Keratinocyte (primary cell): ENCODE measurements at regions not wholly inside any gene's neighbourhood (a gene's known extent, or its start where the extent isn't known, plus 50 kb on each side); places are given as distances from the start of the nearest gene placed in this dataset.

Experiments
- DNase-seq: peaks from one replicate; pipeline ENCODE4 v3.0.0-alpha.2; 2011; ENCODE audit warnings: low read depth, missing footprints, low spot score
- FAIRE-seq: peaks from 2 replicates; lab custom pipeline; 2011; peaks lifted over from hg19 to GRCh38; lab: Jason Lieb, UNC
- H2AFZ ChIP-seq: 2 replicates; pipeline ENCODE4 v1.6.0; 2012; ENCODE audit warnings: low read length, control low read depth, inconsistent platforms; ENCODE audit not compliant: control insufficient read depth
- H3K27ac ChIP-seq: 2 replicates; pipeline ENCODE4 v1.5.1; 2011; ENCODE audit warnings: low read length; ENCODE audit not compliant: control insufficient read depth, insufficient read depth
- H3K27me3 ChIP-seq: 3 replicates; pipeline ENCODE4 v1.6.0; 2011; ENCODE audit warnings: low read length; ENCODE audit not compliant: control insufficient read depth, insufficient read depth; ENCODE audit errors: extremely low read depth
- H3K36me3 ChIP-seq, 2 experiments: 2 replicates in 1 of 2; 3 replicates in 1 of 2; pipeline ENCODE4 v1.5.1; 2011; ENCODE audit warnings: low read length in 2 of 2, mild to moderate bottlenecking in 1 of 2; ENCODE audit not compliant: control insufficient read depth in 2 of 2, insufficient read depth in 2 of 2; ENCODE audit errors: extremely low read depth in 1 of 2
- H3K4me1 ChIP-seq: 3 replicates; pipeline ENCODE4 v1.5.1; 2011; ENCODE audit warnings: low read length; ENCODE audit not compliant: control insufficient read depth, insufficient read depth; ENCODE audit errors: extremely low read depth
- H3K4me2 ChIP-seq: 3 replicates; pipeline ENCODE4 v1.6.0; 2011; ENCODE audit warnings: low read depth, low read length; ENCODE audit not compliant: control insufficient read depth, insufficient read depth; ENCODE audit errors: extremely low read depth
- H3K4me3 ChIP-seq, 3 experiments: fragments of 200-600 bp in 1 of 3; sonication (generic) in 1 of 3; 2 replicates in 2 of 3; 3 replicates in 1 of 3; pipeline ENCODE4 v1.5.1; 2011 to 2016; ENCODE audit warnings: low read length in 3 of 3, mild to moderate bottlenecking in 3 of 3, control low read depth in 2 of 3, inconsistent platforms in 1 of 3, low read depth in 1 of 3, mixed read lengths in 1 of 3, mixed run types in 1 of 3, moderate library complexity in 1 of 3; ENCODE audit not compliant: control insufficient read depth in 2 of 3, insufficient read depth in 2 of 3; ENCODE audit errors: extremely low read depth in 1 of 3
- H3K79me2 ChIP-seq: 2 replicates; pipeline ENCODE4 v1.6.0; 2012; ENCODE audit warnings: low read length; ENCODE audit not compliant: control insufficient read depth, insufficient read depth
- H3K9ac ChIP-seq: 3 replicates; pipeline ENCODE4 v1.6.0; 2011; ENCODE audit warnings: low read length; ENCODE audit not compliant: control insufficient read depth, insufficient read depth; ENCODE audit errors: extremely low read depth
- H3K9me1 ChIP-seq: 3 replicates; pipeline ENCODE4 v1.6.0; 2011; ENCODE audit warnings: low read length; ENCODE audit not compliant: control insufficient read depth, insufficient read depth; ENCODE audit errors: extremely low read depth
- H3K9me3 ChIP-seq: 2 replicates; pipeline ENCODE4 v1.5.1; 2012; ENCODE audit warnings: low read depth, low read length; ENCODE audit not compliant: control insufficient read depth
- H4K20me1 ChIP-seq: 3 replicates; pipeline ENCODE4 v1.6.0; 2011; ENCODE audit warnings: low read length; ENCODE audit not compliant: control insufficient read depth, insufficient read depth; ENCODE audit errors: extremely low read depth
- CTCF ChIP-seq, 3 experiments: IDR thresholded peaks in 1 of 3; conservative IDR thresholded peaks in 1 of 3; optimal IDR thresholded peaks in 1 of 3; 2 replicates in 2 of 3; 3 replicates in 1 of 3; pipeline versions ENCODE3 to v1.5.1; 2011; ENCODE audit warnings: low read length in 3 of 3, mild to moderate bottlenecking in 3 of 3, moderate library complexity in 2 of 3, control low read depth in 1 of 3, inconsistent platforms in 1 of 3; ENCODE audit not compliant: insufficient read depth in 2 of 3; ENCODE audit errors: extremely low read depth in 1 of 3
- EZH2 ChIP-seq: IDR thresholded peaks from one replicate; pipeline ENCODE4 v1.6.1; 2012; ENCODE audit warnings: inconsistent platforms, mild to moderate bottlenecking, low read length, moderate library complexity
- dilution Hi-C: fragments of 300-500 bp; cut with MboI; formaldehyde crosslinking; loops from one replicate; pipeline ENCODE4 v1.7.0; 2020; ENCODE audit warnings: low sequenced_read_pairs; ENCODE audit not compliant: extremely low pct_ligation_motif_present

- Histone ChIP-seq H3K4me3 (no peak overlapping the region), H3K79me2 (no peaks in the 10 kb centered on the region), H2AFZ (no peak overlapping the region), H3K27me3 (no peaks in the 10 kb centered on the region), H3K9me1 (no peaks in the 10 kb centered on the region), H3K9ac (no peak overlapping the region), H3K9me3 (peaks cover 2% of the 10 kb centered on the region), H3K4me2 (no peak overlapping the region), H3K27ac (no peak overlapping the region), H3K4me1 (no peaks in the 10 kb centered on the region), H4K20me1 (no peaks in the 10 kb centered on the region), H3K36me3 (no peaks in the 10 kb centered on the region)
- FAIRE-seq, result no peak
- no peak for DNase-seq
- dilution Hi-C loops, result no loop called here
- no peak for TF ChIP-seq CTCF (optimal IDR thresholded peaks at IDR 0.05 in 1 of 3, IDR thresholded peaks at IDR 0.05 in 1 of 3, conservative IDR thresholded peaks at IDR 0.05 in 1 of 3; ENCODE audit: extremely low read depth in 1 of 3, insufficient read depth in 2 of 3, low read length in 3 of 3)
- TF ChIP-seq EZH2, result no peak
Measured at GRCh38 chr12:126676434-126676833, 1590.5 kb upstream of the TMEM132C start.

- no peaks in the 10 kb centered on the region for H3K27me3 ChIP-seq
- DNase-seq (no peak), FAIRE-seq (no peak)
- dilution Hi-C loops, result no loop called here
- H3K4me3 ChIP-seq, result no peak overlapping the region
- H2AFZ ChIP-seq, result no peak overlapping the region
- no peak overlapping the region for H3K9ac ChIP-seq
- H3K9me1 ChIP-seq, result no peaks in the 10 kb centered on the region
- no peak overlapping the region for H3K27ac ChIP-seq
- no peaks in the 10 kb centered on the region for H4K20me1 ChIP-seq
- TF ChIP-seq EZH2 (no peak), CTCF (optimal IDR thresholded peaks at IDR 0.05 in 1 of 3, IDR thresholded peaks at IDR 0.05 in 1 of 3, conservative IDR thresholded peaks at IDR 0.05 in 1 of 3; ENCODE audit: extremely low read depth in 1 of 3, insufficient read depth in 2 of 3, low read length in 3 of 3) (no peak)
- H3K4me2 ChIP-seq, result no peak overlapping the region
- peaks cover 2% of the 10 kb centered on the region for H3K9me3 ChIP-seq
- no peaks in the 10 kb centered on the region for H3K36me3 ChIP-seq
- no peaks in the 10 kb centered on the region for H3K79me2 ChIP-seq
- no peaks in the 10 kb centered on the region for H3K4me1 ChIP-seq
Measured at GRCh38 chr12:126681676-126682075, 1585.3 kb upstream of the TMEM132C start.
